ENCODE measurements at regions not wholly inside any gene's neighbourhood (a gene's known extent, or its start where the extent isn't known, plus 50 kb on each side); places are given as distances from the start of the nearest gene placed in this dataset.

DNA sequence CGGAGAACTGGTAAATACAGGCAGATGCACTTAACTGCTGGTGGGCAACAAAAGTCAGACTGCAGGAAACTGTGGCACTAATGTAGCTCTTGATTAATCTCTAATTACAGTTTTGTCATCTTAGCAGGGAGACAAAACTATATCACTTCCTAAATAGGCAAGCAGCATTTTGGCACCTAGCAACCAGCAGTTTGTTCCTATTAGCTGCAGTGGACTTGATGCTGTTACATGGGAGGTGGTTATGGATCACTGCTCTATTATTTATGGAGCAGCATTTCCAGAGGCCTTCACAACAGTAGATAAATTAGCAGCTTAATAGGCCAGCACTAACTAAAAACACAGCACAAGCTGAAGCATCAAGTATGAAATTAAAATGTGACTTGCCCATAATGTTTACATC, 518.3 kb upstream of the ITGA1 start:
- TF ChIP-seq, protein P1, sequence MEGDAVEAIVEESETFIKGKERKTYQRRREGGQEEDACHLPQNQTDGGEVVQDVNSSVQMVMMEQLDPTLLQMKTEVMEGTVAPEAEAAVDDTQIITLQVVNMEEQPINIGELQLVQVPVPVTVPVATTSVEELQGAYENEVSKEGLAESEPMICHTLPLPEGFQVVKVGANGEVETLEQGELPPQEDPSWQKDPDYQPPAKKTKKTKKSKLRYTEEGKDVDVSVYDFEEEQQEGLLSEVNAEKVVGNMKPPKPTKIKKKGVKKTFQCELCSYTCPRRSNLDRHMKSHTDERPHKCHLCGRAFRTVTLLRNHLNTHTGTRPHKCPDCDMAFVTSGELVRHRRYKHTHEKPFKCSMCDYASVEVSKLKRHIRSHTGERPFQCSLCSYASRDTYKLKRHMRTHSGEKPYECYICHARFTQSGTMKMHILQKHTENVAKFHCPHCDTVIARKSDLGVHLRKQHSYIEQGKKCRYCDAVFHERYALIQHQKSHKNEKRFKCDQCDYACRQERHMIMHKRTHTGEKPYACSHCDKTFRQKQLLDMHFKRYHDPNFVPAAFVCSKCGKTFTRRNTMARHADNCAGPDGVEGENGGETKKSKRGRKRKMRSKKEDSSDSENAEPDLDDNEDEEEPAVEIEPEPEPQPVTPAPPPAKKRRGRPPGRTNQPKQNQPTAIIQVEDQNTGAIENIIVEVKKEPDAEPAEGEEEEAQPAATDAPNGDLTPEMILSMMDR (conservative IDR thresholded peaks at IDR 0.05; ENCODE audit: low read length), result no peak
- no peak for TF ChIP-seq EZH2phosphoT487 (IDR thresholded peaks at IDR 0.05; ENCODE audit: borderline replicate concordance)

Data from Loucy (cell line).